ENCODE measurements at regions not wholly inside any gene's neighbourhood (a gene's known extent, or its start where the extent isn't known, plus 50 kb on each side); places are given as distances from the start of the nearest gene placed in this dataset.
A peak's percentile ranks its signal among the peaks of the same experiment; 100 is the strongest.

- no peak for DNase-seq
These were observed 481.8 kb downstream of the TFEC start for GRCh38 chr7:115548756-115549155.

GRCh38 chr7:115546790-115547189 lies 483.8 kb downstream of the TFEC start:
- DNase-seq = no peak

- DNase-seq = no peak
These were observed 496.8 kb downstream of the TFEC start for GRCh38 chr7:115533785-115534184.

GRCh38 chr7:115526278-115526677 lies 504.3 kb downstream of the TFEC start:
- DNase-seq = no peak

- DNase-seq = no peak
These were observed 508.4 kb downstream of the TFEC start for GRCh38 chr7:115522174-115522573.

GRCh38 chr7:115516341-115516740 lies 514.2 kb downstream of the TFEC start:
- no peak for DNase-seq

- no peak for DNase-seq
These were observed 519.2 kb downstream of the TFEC start for GRCh38 chr7:115511330-115511729.

- DNase-seq = no peak
These were observed 525.4 kb downstream of the TFEC start for GRCh38 chr7:115505136-115505535.

- DNase-seq = no peak
These were observed 530.6 kb downstream of the TFEC start for GRCh38 chr7:115499956-115500355.

- DNase-seq = no peak
These were observed 534.6 kb downstream of the TFEC start for GRCh38 chr7:115496006-115496405.

- no peak for DNase-seq
These were observed 535.9 kb downstream of the TFEC start for GRCh38 chr7:115494529-115495147.

- DNase-seq = no peak
These were observed 537.2 kb downstream of the TFEC start for GRCh38 chr7:115493381-115493780.

GRCh38 chr7:115491744-115492380 lies 538.7 kb downstream of the TFEC start:
- DNase-seq = no peak

GRCh38 chr7:115479448-115479847 lies 551.1 kb downstream of the TFEC start:
- no peak for DNase-seq

GRCh38 chr7:115478426-115478825 lies 552.1 kb downstream of the TFEC start:
- no peak for DNase-seq

- DNase-seq = no peak
These were observed 553.3 kb downstream of the TFEC start for GRCh38 chr7:115477193-115477651.

GRCh38 chr7:115476671-115477181 lies 553.8 kb downstream of the TFEC start:
- DNase-seq = no peak

GRCh38 chr7:115475761-115476385 lies 554.0 kb downstream of the MDFIC start:
- DNase-seq = no peak

GRCh38 chr7:115475206-115475605 lies 553.3 kb downstream of the MDFIC start:
- no peak for DNase-seq

GRCh38 chr7:115474137-115474536 lies 552.2 kb downstream of the MDFIC start:
- peak; percentile 2 for DNase-seq

GRCh38 chr7:115471891-115472290 lies 550.0 kb downstream of the MDFIC start:
- no peak for DNase-seq

GRCh38 chr7:115462301-115463015 lies 540.6 kb downstream of the MDFIC start:
- DNase-seq = no peak

- no peak for DNase-seq
These were observed 527.8 kb downstream of the MDFIC start for GRCh38 chr7:115449689-115450088.
